ENCODE measurements at regions not wholly inside any gene's neighbourhood (a gene's known extent, or its start where the extent isn't known, plus 50 kb on each side); places are given as distances from the start of the nearest gene placed in this dataset.
"Not testable (repeated sequence)": the region's sequence is repeated elsewhere in the genome, so short reads cannot be mapped to it uniquely, and the experiment has no call there.

DNA sequence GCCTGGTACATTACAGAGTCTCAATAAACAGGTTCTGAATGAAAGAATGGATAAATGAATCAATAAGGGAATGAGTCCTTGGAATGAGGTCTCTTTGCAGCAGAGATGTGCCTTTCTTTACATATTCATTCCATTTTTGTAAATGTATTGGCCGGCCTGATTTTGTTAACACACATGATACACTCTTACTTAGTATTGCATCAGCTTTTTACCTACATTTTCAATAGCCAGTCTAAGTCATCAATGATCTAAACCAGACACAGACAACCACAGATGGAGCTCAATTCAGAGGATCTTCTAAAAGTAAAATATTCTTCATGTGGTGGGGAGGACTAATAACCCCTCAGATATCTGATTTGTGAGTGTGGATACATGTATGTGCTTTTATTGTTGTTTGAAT lies 653.1 kb downstream of the LMO4 start:
- TF ChIP-seq, protein P1, sequence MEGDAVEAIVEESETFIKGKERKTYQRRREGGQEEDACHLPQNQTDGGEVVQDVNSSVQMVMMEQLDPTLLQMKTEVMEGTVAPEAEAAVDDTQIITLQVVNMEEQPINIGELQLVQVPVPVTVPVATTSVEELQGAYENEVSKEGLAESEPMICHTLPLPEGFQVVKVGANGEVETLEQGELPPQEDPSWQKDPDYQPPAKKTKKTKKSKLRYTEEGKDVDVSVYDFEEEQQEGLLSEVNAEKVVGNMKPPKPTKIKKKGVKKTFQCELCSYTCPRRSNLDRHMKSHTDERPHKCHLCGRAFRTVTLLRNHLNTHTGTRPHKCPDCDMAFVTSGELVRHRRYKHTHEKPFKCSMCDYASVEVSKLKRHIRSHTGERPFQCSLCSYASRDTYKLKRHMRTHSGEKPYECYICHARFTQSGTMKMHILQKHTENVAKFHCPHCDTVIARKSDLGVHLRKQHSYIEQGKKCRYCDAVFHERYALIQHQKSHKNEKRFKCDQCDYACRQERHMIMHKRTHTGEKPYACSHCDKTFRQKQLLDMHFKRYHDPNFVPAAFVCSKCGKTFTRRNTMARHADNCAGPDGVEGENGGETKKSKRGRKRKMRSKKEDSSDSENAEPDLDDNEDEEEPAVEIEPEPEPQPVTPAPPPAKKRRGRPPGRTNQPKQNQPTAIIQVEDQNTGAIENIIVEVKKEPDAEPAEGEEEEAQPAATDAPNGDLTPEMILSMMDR (IDR thresholded peaks at IDR 0.05; ENCODE audit: low read depth, low read length, missing control alignments): no peak
- no peak overlapping the region for H3K4me3 ChIP-seq (ENCODE audit: low read depth, low read length)
- no peaks in the 10 kb centered on the region for H3K27me3 ChIP-seq (replicated peaks)
- in situ Hi-C loops (cut with HindIII; ENCODE audit: low pct_ligation_motif_present, low sequenced_read_pairs): no loop called here
- no peaks in the 10 kb centered on the region for H3K36me3 ChIP-seq (replicated peaks)
- no peak overlapping the region for H3K27ac ChIP-seq
- DNase-seq: no peak

DNA sequence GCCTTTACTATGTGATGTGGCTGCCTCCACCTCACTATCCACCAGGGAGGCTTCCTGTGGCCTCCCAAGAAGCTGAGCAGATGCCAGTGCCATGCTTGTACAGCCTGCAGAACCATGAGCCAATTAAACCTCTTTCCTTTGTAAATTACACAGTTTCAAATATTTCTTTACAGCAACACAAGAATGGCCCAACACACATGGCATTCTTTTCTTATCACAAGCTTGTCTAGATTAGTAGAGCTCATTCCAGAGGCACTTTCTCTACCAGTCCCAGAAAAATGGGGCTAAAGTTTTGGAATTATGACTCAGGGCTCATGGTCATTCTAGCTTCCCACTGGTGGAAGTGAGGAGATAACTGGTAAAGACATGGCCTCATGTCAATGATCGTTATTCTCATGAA lies 655.2 kb downstream of the LMO4 start:
- TF ChIP-seq, protein P1 (IDR thresholded peaks at IDR 0.05; ENCODE audit: low read depth, low read length, missing control alignments): no peak
- Histone ChIP-seq H3K4me3 (ENCODE audit: low read depth, low read length) (no peak overlapping the region), H3K27me3 (replicated peaks) (no peaks in the 10 kb centered on the region), H3K27ac (no peak overlapping the region), H3K36me3 (replicated peaks) (no peaks in the 10 kb centered on the region)
- DNase-seq: no peak
- in situ Hi-C loops (cut with HindIII; ENCODE audit: low pct_ligation_motif_present, low sequenced_read_pairs): no loop called here

DNA sequence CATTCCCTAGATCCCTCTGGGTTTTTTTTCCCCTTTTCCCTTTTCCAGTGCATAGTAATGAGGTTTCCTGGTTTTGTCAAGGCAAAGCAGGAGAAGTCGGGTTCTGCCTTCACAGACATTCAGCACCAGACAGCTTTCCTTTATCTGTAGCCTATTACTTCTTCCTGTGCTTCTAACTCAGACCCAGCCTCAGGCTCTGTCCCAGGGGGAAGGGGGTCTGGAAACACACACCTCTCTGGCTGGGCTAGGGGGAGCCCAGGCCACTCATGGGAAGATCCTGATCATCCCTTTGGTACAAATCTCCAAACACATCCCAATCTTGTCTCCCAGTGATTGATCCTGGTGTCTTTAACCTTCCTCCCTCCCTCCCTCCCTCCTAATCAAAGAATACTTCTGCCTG lies 656.4 kb downstream of the LMO4 start:
- Histone ChIP-seq H3K4me3 (ENCODE audit: low read depth, low read length) (no peak overlapping the region), H3K27me3 (replicated peaks) (no peaks in the 10 kb centered on the region), H3K27ac (no peak overlapping the region), H3K36me3 (replicated peaks) (no peaks in the 10 kb centered on the region)
- TF ChIP-seq, protein P1 (IDR thresholded peaks at IDR 0.05; ENCODE audit: low read depth, low read length, missing control alignments): no peak
- in situ Hi-C loops (cut with HindIII; ENCODE audit: low pct_ligation_motif_present, low sequenced_read_pairs): no loop called here
- no peak for DNase-seq

DNA sequence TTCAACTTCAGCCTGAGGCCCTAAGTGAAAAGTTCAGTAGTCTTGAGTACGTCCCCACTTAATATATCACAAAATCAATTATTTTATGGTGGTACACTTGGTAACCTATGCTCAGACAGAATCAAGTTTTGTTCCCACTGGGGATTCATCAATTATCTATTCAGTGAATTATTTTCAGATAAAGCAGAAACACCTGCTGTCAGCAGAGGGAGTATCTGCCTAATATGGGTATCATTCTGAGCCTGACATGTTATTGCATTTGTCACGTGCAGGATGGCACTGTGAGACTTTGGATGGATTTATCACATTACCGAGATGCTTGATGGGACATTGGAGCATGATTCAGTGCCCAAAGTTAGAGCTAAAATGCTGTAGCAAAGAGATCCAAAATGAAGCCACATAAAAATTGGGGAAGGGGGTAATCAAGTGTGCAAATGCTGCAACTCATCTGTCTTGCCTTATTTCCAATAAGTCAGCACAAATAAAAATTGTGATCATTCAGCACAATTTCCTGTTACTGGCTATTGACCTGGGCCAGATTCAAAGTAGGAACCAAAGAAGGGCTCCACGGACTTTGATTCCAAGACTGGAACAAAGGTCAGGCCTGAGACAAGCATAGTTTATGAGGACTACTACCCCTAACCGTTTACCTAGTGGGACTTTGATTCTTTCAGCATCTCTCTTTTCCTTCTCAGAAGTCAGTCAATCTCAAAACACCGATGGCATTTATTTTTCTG lies 657.6 kb downstream of the LMO4 start:
- in situ Hi-C loops (cut with HindIII; ENCODE audit: low pct_ligation_motif_present, low sequenced_read_pairs): no loop called here
- no peak overlapping the region for H3K4me3 ChIP-seq (ENCODE audit: low read depth, low read length)
- H3K36me3 ChIP-seq (replicated peaks): no peaks in the 10 kb centered on the region
- H3K27ac ChIP-seq: no peak overlapping the region
- TF ChIP-seq, protein P1 (IDR thresholded peaks at IDR 0.05; ENCODE audit: low read depth, low read length, missing control alignments): no peak
- no peak for DNase-seq
- no peaks in the 10 kb centered on the region for H3K27me3 ChIP-seq (replicated peaks)

DNA sequence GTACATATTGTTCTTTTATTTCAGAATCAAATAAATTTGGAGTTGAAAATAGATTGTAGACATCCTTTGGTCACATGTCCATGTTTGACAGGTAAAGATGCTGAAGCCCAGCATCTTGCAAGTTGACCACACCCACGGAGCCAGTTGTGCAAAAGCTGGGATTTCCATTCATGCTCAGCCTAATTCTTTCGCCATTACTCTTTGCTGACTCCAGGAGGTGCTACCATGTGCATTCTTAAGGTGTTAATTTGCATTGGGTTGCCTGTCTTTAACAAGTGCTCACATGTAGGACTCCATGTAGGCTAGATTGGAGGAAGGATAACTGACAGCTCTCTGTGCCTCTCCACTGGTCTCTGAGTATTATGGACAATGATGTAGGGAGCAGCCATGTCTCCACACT lies 660.7 kb downstream of the LMO4 start:
- no peak for DNase-seq
- in situ Hi-C loops (cut with HindIII; ENCODE audit: low pct_ligation_motif_present, low sequenced_read_pairs): no loop called here
- H3K36me3 ChIP-seq (replicated peaks): no peaks in the 10 kb centered on the region
- no peaks in the 10 kb centered on the region for H3K27me3 ChIP-seq (replicated peaks)
- TF ChIP-seq, protein P1 (IDR thresholded peaks at IDR 0.05; ENCODE audit: low read depth, low read length, missing control alignments): no peak
- H3K27ac ChIP-seq: no peak overlapping the region
- no peak overlapping the region for H3K4me3 ChIP-seq (ENCODE audit: low read depth, low read length)

DNA sequence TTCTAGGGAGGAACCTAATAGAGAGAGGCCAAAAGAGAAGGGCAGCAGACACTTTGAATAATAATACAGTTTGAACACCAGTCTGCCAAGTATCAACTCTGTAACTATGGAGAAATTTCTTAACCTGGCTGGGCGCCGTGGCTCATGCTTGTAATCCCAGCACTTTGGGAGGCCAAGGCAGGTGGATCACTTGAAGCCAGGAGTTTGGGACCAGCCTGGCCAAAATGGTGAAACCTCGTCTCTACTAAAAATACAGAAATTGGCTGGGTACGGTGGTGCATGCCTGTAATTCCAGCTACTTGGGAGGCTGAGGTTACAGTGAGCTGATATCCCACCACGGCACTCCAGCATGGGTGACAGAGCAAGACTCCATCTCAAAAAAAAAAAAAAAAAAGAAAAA lies 663.9 kb downstream of the LMO4 start:
- in situ Hi-C loops (cut with HindIII; ENCODE audit: low pct_ligation_motif_present, low sequenced_read_pairs); H3K4me3 ChIP-seq (ENCODE audit: low read depth, low read length); H3K27ac ChIP-seq; DNase-seq; H3K27me3 ChIP-seq (replicated peaks); H3K36me3 ChIP-seq (replicated peaks): not testable (repeated sequence)

Measured in brain microvascular endothelial cell (primary cell).